GM18498 (cell line): ENCODE measurements at regions not wholly inside any gene's neighbourhood (a gene's known extent, or its start where the extent isn't known, plus 50 kb on each side); places are given as distances from the start of the nearest gene placed in this dataset.

Source experiments
- ATAC-seq: cut with Tn5 transposase; IDR thresholded peaks from one replicate; pipeline ENCODE4 v1.9.1; 2021; ENCODE audit warnings: mild to moderate bottlenecking, moderate library complexity; ENCODE audit not compliant: unreplicated experiment

GRCh38 chr7:86949052-86949778, 110.2 kb downstream of the ELAPOR2 start:
- peak; percentile 95 for ATAC-seq

GRCh38 chr7:86947929-86948328, 111.5 kb downstream of the ELAPOR2 start:
- no peak for ATAC-seq

DNA sequence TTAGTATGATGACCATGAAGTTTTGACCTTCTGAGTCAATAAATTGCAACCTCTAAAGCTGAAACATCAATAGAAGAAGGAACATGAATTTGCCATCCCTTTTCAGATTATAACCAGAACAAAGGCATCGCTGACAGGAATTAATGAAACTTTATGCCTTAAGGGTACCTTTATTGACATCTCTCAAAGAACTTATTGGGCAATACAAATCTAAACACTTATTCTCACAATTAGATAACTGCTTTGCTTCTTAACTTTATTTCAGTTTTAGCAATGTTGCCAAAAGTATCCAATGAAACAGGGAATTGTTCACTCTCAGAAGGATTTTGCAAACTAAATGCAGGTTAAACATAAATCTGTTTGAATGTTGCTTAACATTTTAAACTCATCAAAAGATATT, 116.0 kb downstream of the ELAPOR2 start:
- ATAC-seq = no peak

- ATAC-seq = no peak
These were observed 116.5 kb downstream of the ELAPOR2 start for GRCh38 chr7:86942995-86943394.

- ATAC-seq = no peak
These were observed 117.4 kb downstream of the ELAPOR2 start for GRCh38 chr7:86942081-86942480.

GRCh38 chr7:86939197-86939814, 120.1 kb downstream of the ELAPOR2 start:
- peak; percentile 86 for ATAC-seq

GRCh38 chr7:86937363-86937878, 122.0 kb downstream of the ELAPOR2 start:
- ATAC-seq = no peak

DNA sequence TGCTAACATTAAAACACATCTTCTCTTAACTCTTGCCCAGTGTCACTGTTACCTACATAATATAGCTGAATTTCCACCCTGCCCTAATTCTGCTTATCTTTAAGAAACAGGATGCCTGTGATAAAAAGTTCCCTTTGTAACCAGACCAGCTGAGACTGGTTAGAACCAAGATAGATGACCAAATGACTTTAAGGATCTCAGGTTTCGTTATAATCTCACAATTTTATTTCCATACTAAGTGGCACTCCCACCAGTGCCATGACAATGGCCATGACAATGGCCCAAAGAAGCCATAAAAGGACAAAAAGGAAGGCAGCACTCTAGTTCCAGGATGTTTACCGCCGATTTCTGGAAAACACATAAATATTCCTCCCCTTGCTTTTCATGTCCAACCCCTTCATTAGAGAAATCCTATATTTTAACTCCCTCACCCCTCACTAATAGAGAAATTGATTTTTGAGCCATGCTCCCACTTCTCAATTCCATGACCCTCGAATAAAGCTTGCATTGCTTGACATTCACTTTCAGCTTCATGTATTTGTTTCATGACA, 126.1 kb downstream of the ELAPOR2 start:
- no peak for ATAC-seq

GRCh38 chr7:86932038-86932512, 127.4 kb downstream of the ELAPOR2 start:
- ATAC-seq = no peak

DNA sequence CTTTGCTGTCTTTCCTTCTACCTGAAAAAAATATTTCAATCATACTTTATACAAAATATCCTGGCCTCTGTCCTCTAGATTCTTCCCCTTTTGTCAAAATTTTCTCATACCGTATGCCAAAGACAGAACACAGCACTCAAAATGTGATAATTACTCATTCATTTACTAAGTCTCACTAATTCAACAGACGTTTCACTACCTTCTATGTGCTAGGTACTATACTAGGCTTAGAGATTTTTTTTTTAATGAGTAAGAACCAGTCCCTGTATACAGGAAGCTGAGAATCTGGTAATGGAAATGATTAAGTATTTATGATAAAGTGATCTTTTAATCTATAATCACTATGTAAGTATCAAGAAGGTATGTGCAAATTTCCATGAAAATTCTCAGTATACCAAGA, 128.0 kb downstream of the ELAPOR2 start:
- no peak for ATAC-seq

DNA sequence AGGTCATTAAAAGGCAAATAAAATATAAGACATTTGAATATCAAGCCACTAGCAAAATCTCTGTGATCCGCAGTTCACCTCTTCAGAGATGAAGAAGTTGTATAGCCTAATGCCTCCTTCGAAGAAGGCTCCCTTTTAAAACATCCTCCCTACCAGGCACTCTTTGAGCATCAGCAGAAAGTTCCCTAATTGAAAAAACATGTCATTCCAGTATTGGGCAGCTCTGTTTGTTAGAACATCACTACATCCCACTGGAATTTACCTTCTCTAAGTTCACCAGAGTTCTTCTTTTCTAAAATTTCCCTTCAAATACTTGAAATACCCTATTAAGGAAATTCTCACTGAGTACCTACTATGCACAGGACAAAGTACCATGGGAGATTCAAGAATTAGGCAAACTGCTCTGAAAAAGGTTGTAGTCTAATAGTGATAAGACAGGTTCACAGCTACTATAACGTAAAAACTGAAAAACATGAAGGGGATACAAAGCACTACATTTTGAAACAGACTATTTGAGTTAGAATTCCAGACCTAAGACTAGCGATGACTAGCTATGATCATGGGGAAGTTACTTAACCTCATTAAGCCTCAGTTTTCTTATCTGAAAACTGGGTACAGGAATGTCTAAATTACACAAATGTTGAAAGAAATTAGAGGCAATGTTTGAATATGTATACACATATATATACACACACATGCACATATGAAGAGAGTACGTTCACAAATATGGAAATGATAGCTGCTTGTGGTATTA, 128.7 kb downstream of the ELAPOR2 start:
- no peak for ATAC-seq

GRCh38 chr7:86929293-86930109, 130.0 kb downstream of the ELAPOR2 start:
- ATAC-seq = peak; percentile 41

GRCh38 chr7:86928308-86928707, 131.1 kb downstream of the ELAPOR2 start:
- ATAC-seq = no peak

DNA sequence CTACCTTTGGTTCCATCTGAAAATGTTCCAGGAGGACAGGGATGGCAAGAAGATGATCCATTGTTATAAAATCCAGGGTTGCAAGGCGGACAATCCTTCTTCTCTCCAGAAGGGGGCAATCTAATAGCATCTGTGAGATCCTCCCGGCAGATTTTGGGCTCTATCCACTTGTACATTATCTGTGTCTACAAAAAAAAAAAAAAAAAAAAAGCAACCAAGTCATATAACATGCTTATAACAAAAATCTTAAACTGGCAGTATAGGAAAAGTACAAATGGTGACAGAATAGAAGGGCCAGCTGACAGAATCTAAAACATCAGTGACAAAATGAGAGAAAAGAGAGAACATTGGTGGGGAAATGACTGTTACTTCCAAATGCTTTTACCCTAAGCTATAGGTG, 132.7 kb downstream of the ELAPOR2 start:
- ATAC-seq = no peak

GRCh38 chr7:86925221-86925620, 134.2 kb downstream of the ELAPOR2 start:
- ATAC-seq = no peak

DNA sequence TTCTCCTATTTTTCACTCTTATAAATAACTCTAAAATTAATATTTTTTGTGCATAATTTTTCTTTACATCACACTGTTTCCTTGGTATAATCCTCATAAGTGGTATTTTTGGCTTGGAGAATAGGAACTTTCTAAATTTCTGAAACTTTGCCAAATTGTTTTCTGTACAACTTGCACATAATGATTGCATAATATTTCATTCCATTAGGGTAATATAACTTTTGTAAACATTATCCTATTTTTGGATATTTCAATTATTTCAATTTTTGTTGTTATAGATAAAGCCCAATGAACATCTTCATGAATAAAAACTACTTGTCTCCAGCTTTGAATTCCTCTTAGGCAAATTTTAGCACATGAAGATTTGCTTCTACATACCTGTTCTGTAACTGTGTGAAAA, 135.9 kb downstream of the ELAPOR2 start:
- no peak for ATAC-seq

- no peak for ATAC-seq
These were observed 139.3 kb downstream of the ELAPOR2 start for GRCh38 chr7:86920154-86920553.

GRCh38 chr7:86918245-86918644, 141.2 kb downstream of the ELAPOR2 start:
- no peak for ATAC-seq

- ATAC-seq = no peak
These were observed 143.1 kb downstream of the ELAPOR2 start for GRCh38 chr7:86916277-86916825.

- no peak for ATAC-seq
These were observed 144.9 kb downstream of the ELAPOR2 start for GRCh38 chr7:86914551-86914950.
